ENCODE measurements at regions not wholly inside any gene's neighbourhood (a gene's known extent, or its start where the extent isn't known, plus 50 kb on each side); places are given as distances from the start of the nearest gene placed in this dataset.
"Not testable (repeated sequence)": the region's sequence is repeated elsewhere in the genome, so short reads cannot be mapped to it uniquely, and the experiment has no call there.

DNA sequence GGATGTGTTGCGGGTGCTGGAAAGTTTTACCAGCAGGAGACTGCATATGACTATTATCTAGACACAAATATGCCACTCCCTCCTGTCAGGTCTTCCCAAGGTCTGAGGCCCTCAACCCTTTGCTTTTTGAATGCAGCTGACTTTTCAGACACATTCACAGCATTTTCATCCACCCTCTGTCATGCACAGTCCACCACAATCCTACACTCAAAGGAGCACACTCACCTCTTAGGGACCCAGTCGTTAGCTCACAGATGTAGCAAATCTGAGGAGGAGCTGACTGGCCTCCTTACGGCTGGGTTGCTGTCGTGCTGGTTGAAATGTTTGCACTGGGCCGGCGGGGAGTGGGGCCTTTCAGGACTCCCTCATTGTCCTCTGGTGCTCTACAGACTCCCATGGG is 479.4 kb downstream of the IRS2 start:
- DNase-seq = no peak

- no peak for DNase-seq
Measured at GRCh38 chr13:109301726-109302125, 484.7 kb downstream of the IRS2 start.

- no peak for DNase-seq
Measured at GRCh38 chr13:109301276-109301675, 485.1 kb downstream of the IRS2 start.

DNA sequence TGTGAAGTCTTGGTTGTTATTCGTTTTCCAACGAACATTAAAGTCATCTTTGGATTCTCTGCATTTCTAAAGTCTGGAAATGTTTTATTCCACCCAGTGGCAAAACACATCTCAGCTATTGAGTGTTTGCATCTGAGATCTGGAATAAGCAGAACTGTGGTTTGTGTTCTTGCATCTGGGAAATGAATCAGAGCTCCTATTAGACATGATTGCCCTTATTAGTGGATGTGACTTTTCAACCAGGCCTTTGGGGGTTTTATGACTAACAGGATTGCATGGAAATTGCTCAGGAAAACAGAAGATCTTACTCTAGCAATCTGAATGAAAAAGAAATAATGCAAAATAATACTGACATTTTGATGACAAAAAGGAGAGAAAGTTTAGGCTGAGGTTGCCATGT is 488.8 kb downstream of the IRS2 start:
- DNase-seq = no peak

DNA sequence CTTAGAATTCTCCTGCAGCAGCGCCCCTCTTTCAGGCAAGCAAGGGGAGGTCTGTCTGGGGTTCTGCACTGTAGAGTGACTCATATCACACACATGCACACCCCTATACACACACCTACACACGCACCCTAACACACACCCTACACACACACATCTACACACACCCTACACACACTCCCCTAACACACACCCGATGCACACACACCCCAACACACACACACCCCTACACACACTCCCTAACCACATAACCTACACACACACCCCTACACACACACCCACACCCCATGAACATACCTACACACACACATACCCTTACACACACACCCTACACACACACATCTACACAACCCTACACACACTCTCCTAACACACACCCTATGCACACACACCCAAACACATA is 493.2 kb downstream of the IRS2 start:
- no peak for DNase-seq

GRCh38 chr13:109288151-109288709 is 498.2 kb downstream of the IRS2 start:
- DNase-seq = no peak

DNA sequence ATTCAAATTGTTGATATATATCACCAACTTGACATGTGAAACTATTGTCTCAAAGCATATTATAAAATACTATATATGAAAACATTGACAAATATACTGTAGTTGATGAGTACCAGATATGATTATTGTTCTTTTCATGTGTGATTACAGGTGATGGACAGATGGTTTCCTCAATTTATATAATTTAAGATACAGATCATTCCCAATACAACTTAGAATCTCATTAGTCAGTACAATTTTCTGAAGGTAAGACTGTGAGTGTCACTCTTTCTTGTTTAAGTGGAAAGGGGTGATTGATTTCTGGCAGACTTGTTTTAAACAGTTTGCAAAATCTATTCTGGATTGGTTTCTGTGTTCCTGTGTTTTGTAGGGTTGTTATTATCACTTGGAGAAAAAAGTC is 498.8 kb downstream of the IRS2 start:
- no peak for DNase-seq

DNA sequence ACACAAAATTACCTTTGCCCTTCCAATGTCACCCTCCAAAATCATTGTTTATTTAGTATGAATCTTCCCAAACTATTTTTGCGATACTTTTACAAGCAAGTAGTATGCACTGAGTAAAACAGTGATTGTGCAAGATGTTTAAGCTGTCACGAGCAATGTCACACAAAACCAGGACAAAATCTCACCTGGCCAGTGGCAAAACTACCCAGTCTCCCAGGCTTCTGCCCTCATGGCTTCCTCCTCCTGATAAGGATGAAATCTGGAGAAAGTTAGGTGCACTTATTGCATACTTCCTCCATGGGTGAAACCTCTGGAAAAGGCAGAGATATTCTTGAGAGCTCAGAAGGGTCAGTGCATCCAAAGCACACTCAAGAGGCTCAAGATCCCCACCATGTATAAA is 500.8 kb downstream of the IRS2 start:
- no peak for DNase-seq

DNA sequence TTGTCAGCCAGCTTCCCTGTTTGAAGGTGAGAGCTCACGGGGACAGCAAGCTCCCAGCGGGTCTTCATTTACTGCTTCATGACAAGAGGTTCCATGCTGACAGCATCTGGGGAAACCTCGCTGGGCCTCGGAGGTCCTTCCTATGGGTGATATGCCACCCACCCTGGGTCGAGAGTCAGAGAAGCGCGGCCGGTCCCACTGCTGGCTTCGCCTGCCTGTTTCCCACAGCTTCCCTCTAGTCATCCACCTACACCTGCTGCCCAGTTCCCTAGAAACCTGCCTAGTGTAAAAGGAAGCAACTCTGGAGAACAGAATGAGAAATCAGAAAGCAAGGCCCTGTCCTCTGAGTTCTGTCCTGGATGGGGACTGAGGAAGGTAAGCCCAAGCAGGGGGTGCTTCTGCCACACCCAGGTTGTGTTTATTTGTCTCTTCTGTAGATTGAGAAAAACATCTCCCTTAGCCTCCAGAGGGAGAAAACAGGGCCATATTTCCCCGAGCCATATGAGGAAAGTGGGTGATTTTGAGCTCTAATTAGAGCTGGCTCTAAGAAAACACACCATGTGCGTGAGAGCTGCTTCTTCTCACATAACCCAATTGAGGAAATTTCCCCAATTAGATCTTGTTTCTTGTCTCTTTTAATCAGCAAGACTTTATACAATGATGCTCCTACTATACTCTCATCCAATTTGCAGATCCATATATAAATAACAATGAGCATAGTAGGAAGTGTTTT is 504.3 kb downstream of the IRS2 start:
- no peak for DNase-seq

- DNase-seq = no peak
Measured at GRCh38 chr13:109281017-109281902, 505.1 kb downstream of the IRS2 start.

DNA sequence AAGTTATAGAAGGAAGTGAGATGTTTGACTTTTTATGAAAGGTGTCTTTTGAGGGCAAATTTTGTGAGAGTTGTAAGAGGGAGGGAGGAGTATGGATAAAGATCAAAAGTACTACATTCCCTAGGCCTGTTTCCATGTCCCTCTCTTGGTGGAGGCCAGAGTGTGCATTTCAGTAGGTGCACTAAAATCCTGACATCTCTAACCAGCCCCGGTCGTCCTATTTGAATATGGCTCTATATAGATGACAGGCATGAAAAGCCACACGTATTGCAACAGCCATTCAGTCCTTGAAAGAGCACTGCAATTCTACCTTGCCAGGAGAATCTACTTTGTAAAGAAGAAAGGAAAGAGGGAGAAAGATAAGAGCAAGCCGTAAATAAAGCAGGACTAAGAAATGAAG is 510.1 kb downstream of the IRS2 start:
- no peak for DNase-seq

- DNase-seq = peak; percentile 1
Measured at GRCh38 chr13:109275852-109276251, 510.5 kb downstream of the IRS2 start.

DNA sequence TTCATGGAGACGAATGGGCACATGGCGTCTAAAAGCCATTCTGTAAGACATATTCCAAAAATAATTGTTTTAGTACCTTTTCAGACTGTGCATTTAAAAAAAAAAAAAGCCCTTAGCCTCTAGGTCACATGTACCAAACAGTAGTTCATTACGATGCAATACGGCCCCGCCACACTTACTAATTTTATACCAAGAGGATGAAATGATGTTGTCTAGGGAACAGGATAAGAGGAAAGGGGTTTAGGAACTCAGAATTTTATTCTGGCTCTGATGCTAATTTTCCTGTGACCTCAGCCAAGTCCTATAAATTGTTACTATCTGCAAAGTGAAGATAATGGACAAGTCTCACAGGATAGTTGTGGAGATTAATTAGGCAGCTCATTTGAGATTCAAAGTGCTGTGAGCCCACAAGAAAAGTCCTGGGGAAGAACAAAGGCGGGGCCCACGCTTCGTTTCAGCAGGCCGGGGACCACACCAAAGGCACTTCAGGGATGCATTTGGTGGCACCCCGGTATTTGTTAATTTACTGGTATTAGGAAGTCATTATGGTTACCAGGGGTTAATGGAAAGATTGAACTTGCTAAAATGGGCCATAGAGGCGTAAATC is 511.1 kb downstream of the IRS2 start:
- DNase-seq = no peak

DNA sequence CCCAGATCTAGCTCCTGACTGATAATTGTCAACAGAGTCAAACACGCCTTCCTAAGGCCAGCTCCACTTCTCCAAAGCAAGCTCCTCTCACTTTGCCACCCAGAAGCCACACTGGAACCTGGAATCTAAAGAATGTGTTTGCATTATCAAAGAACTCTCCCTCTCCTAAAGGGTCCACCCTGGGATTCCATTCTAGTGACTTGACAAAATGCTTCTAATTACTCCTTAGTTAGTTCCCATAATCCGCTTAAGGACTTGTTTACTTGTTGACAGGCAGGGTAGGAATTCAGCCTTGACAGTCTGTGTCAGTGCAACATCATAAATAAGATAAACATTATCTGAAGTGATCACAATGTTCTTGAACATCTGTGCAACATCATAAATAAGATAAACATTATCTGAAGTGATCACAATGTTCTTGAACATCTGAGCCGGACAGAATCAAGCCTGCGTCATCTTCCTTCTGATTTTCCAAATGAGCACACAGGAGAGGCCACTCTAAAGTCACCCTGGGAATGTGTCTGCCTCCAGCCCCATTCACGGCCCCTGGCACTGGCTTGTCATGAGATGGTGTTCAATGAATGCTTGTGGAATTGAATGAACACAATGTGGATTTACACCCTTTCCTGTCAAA is 512.1 kb downstream of the IRS2 start:
- DNase-seq = no peak

DNA sequence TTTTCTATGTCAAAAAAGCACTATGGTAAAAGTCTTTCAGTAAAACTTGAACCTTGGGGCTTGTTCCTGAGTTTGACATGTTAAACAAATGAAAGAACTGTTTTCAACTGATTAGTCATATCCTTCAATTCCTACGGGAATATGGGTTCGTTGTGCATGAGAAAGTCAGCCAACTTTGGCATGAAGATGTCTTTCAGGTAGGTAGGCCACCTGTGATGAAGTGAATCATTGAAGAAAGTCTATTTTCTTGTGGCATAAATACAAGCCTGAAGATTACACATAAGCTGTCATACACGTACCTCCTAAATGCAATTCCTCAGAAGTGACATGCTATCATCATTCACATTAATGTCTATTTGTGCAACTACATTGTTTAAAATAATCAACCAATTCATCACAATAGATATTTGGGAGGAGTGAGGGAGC is 513.0 kb downstream of the IRS2 start:
- no peak for DNase-seq

- DNase-seq = no peak
Measured at GRCh38 chr13:109272595-109273325, 513.6 kb downstream of the IRS2 start.

- no peak for DNase-seq
Measured at GRCh38 chr13:109271555-109272541, 514.5 kb downstream of the IRS2 start.

- no peak for DNase-seq
Measured at GRCh38 chr13:109271061-109271460, 515.3 kb downstream of the IRS2 start.

DNA sequence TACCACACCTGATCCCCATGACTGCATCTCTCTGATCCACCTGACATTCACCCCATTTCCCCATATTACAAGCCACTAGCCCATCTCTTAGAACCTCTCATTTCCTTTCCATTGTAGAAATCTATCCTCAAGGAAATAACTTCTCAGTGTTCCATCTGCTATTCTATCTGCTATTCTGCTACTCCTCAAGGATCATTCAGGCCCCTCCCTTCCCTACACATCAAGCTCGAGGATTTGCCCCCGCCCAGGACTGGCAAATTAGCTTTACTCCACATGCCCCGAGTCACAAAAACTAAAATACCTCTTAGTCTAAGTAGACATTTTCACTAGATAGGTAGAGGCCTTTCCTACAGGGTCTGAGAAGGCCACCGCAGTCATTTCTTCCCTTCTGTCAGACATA is 517.0 kb downstream of the IRS2 start:
- not testable (repeated sequence) for DNase-seq

- DNase-seq = not testable (repeated sequence)
Measured at GRCh38 chr13:109268492-109268891, 517.9 kb downstream of the IRS2 start.

DNA sequence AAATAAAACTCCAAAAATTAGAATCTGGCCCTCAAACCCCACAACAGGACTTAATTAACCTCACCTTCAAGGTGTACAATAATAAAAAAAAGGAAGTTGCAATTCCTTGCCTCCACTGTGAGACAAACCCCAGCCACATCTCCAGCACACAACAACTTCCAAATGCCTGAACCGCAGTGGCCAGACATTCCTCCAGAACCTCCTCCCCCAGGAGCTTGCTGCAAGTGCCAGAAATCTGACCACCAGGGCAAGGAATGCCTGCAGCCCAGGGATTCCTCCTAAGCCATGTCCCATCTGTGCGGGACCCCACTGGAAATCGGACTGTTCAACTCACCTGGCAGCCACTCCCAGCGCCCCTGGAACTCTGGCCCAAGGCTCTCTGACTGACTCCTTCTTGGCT is 519.0 kb downstream of the IRS2 start:
- not testable (repeated sequence) for DNase-seq
